Fibroblast of skin of scalp (primary cell): ENCODE measurements at regions not wholly inside any gene's neighbourhood (a gene's known extent, or its start where the extent isn't known, plus 50 kb on each side); places are given as distances from the start of the nearest gene placed in this dataset.

Experiments
- DNase-seq: peaks from one replicate; pipeline ENCODE4 v3.0.0-alpha.2; 2013

- DNase-seq: no peak
Measured at GRCh38 chr18:37742436-37742835, 176.8 kb upstream of the CELF4 start.

GRCh38 chr18:37741032-37741623 is 175.5 kb upstream of the CELF4 start:
- no peak for DNase-seq

GRCh38 chr18:37734406-37734805 is 168.8 kb upstream of the CELF4 start:
- no peak for DNase-seq

GRCh38 chr18:37729716-37730115 is 164.1 kb upstream of the CELF4 start:
- no peak for DNase-seq

GRCh38 chr18:37724206-37724605 is 158.6 kb upstream of the CELF4 start:
- no peak for DNase-seq

GRCh38 chr18:37721544-37722522 is 156.2 kb upstream of the CELF4 start:
- no peak for DNase-seq

- no peak for DNase-seq
Measured at GRCh38 chr18:37720663-37721062, 155.1 kb upstream of the CELF4 start.

GRCh38 chr18:37717656-37718055 is 152.1 kb upstream of the CELF4 start:
- no peak for DNase-seq

GRCh38 chr18:37717098-37717497 is 151.5 kb upstream of the CELF4 start:
- no peak for DNase-seq

GRCh38 chr18:37716106-37716735 is 150.6 kb upstream of the CELF4 start:
- DNase-seq: no peak

- DNase-seq: no peak
Measured at GRCh38 chr18:37714691-37715090, 149.1 kb upstream of the CELF4 start.

GRCh38 chr18:37712776-37713175 is 147.2 kb upstream of the CELF4 start:
- no peak for DNase-seq

GRCh38 chr18:37711766-37712505 is 146.3 kb upstream of the CELF4 start:
- DNase-seq: no peak

GRCh38 chr18:37710726-37711125 is 145.1 kb upstream of the CELF4 start:
- no peak for DNase-seq

GRCh38 chr18:37709740-37710139 is 144.1 kb upstream of the CELF4 start:
- DNase-seq: no peak

GRCh38 chr18:37705016-37705415 is 139.4 kb upstream of the CELF4 start:
- no peak for DNase-seq

- no peak for DNase-seq
Measured at GRCh38 chr18:37702841-37703240, 137.2 kb upstream of the CELF4 start.

GRCh38 chr18:37701967-37702366 is 136.4 kb upstream of the CELF4 start:
- DNase-seq: no peak

GRCh38 chr18:37698508-37699040 is 133.0 kb upstream of the CELF4 start:
- no peak for DNase-seq

GRCh38 chr18:37694516-37694915 is 128.9 kb upstream of the CELF4 start:
- DNase-seq: no peak

GRCh38 chr18:37691162-37691561 is 125.6 kb upstream of the CELF4 start:
- no peak for DNase-seq

- no peak for DNase-seq
Measured at GRCh38 chr18:37689841-37690240, 124.2 kb upstream of the CELF4 start.

- no peak for DNase-seq
Measured at GRCh38 chr18:37684590-37684989, 119.0 kb upstream of the CELF4 start.
